Fibroblast of lung (primary cell): ENCODE measurements at regions not wholly inside any gene's neighbourhood (a gene's known extent, or its start where the extent isn't known, plus 50 kb on each side); places are given as distances from the start of the nearest gene placed in this dataset.

Experiments used
- CTCF ChIP-seq, 2 donors: IDR thresholded peaks in 1 of 2; conservative IDR thresholded peaks in 1 of 2; 1 replicate in 1 of 2; 2 replicates in 1 of 2; pipeline ENCODE4 v1.5.1; 2011 to 2012; ENCODE audit warnings: low read length in 2 of 2, control low read depth in 1 of 2, inconsistent platforms in 1 of 2, low read depth in 1 of 2, mild to moderate bottlenecking in 1 of 2
- EZH2 ChIP-seq: IDR thresholded peaks from 2 replicates; pipeline ENCODE4 v1.5.1; 2012; ENCODE audit warnings: low read length, control low read depth, mild to moderate bottlenecking; ENCODE audit errors: missing control alignments

GRCh38 chr2:70356941-70357683 is 55.2 kb upstream of the FAM136A start:
- no peak for TF ChIP-seq CTCF (conservative IDR thresholded peaks at IDR 0.05 in 1 of 2, IDR thresholded peaks at IDR 0.05 in 1 of 2; ENCODE audit: low read depth in 1 of 2, low read length in 2 of 2)
- no peak for TF ChIP-seq EZH2
